HEK293T (cell line): ENCODE measurements at regions not wholly inside any gene's neighbourhood (a gene's known extent, or its start where the extent isn't known, plus 50 kb on each side); places are given as distances from the start of the nearest gene placed in this dataset.

Experiments
- ARNT ChIP-seq: fragments of 450-650 bp; IDR thresholded peaks from 2 replicates; pipeline ENCODE4 v1.6.1; 2017; ENCODE audit warnings: mild to moderate bottlenecking
- FOXM1 ChIP-seq: fragments of 450-650 bp; IDR thresholded peaks from 2 replicates; pipeline ENCODE4 v1.6.1; 2017; ENCODE audit warnings: mild to moderate bottlenecking, borderline replicate concordance
- TARDBP ChIP-seq: fragments of 450-650 bp; IDR thresholded peaks from 2 replicates; pipeline ENCODE4 v1.6.1; 2016

GRCh38 chr10:57593983-57594573 lies 673.6 kb downstream of the IPMK start:
- no peak for TF ChIP-seq ARNT
- TF ChIP-seq FOXM1: no peak
- no peak for TF ChIP-seq TARDBP
